ENCODE measurements at regions not wholly inside any gene's neighbourhood (a gene's known extent, or its start where the extent isn't known, plus 50 kb on each side); places are given as distances from the start of the nearest gene placed in this dataset.

- no peak for TF ChIP-seq CTCF (IDR thresholded peaks at IDR 0.05)
- no peak for DNase-seq
- intact Hi-C loops (cut with DNase I; ENCODE audit: low total_unique reads), result no loop called here
- no peaks in the 10 kb centered on the region for H3K27me3 ChIP-seq
- no peaks in the 10 kb centered on the region for H3K4me1 ChIP-seq
- peak overlapping the region; percentile 67 to 76 for H3K27ac ChIP-seq
- H3K4me3 ChIP-seq, result no peak overlapping the region
- H3K36me3 ChIP-seq, result no peaks in the 10 kb centered on the region
- H3K9me3 ChIP-seq, result no peaks in the 10 kb centered on the region
Observed at GRCh38 chr6:74872754-74873476, 332.9 kb downstream of the COL12A1 start.

- no peak for DNase-seq
- H3K4me3 ChIP-seq, result no peak overlapping the region
- intact Hi-C loops (cut with DNase I; ENCODE audit: low total_unique reads), result no loop called here
- no peak for TF ChIP-seq POLR2A (IDR thresholded peaks at IDR 0.05)
- TF ChIP-seq CTCF (IDR thresholded peaks at IDR 0.05), result no peak
- H3K9me3 ChIP-seq, result no peaks in the 10 kb centered on the region
- no peaks in the 10 kb centered on the region for H3K27me3 ChIP-seq
- H3K27ac ChIP-seq, result no peak overlapping the region
- H3K36me3 ChIP-seq, result no peaks in the 10 kb centered on the region
- H3K4me1 ChIP-seq, result no peaks in the 10 kb centered on the region
Observed at GRCh38 chr6:74871757-74872156, 334.1 kb downstream of the COL12A1 start.

GRCh38 chr6:74870403-74870802, 335.4 kb downstream of the COL12A1 start:
- Histone ChIP-seq H3K4me1 (no peaks in the 10 kb centered on the region), H3K36me3 (no peaks in the 10 kb centered on the region), H3K27me3 (no peaks in the 10 kb centered on the region), H3K9me3 (no peaks in the 10 kb centered on the region), H3K27ac (no peak overlapping the region), H3K4me3 (no peak overlapping the region)
- DNase-seq, result no peak
- intact Hi-C loops (cut with DNase I; ENCODE audit: low total_unique reads), result no loop called here
- TF ChIP-seq CTCF (IDR thresholded peaks at IDR 0.05), result no peak
- TF ChIP-seq POLR2A (IDR thresholded peaks at IDR 0.05), result no peak

- no peak overlapping the region for H3K27ac ChIP-seq
- no peaks in the 10 kb centered on the region for H3K27me3 ChIP-seq
- H3K4me1 ChIP-seq, result no peaks in the 10 kb centered on the region
- no peak overlapping the region for H3K4me3 ChIP-seq
- no peaks in the 10 kb centered on the region for H3K36me3 ChIP-seq
- no peaks in the 10 kb centered on the region for H3K9me3 ChIP-seq
- TF ChIP-seq POLR2A (IDR thresholded peaks at IDR 0.05), result no peak
- TF ChIP-seq CTCF (IDR thresholded peaks at IDR 0.05), result no peak
- no peak for DNase-seq
- intact Hi-C loops (cut with DNase I; ENCODE audit: low total_unique reads), result no loop called here
Observed at GRCh38 chr6:74867291-74867690, 338.6 kb downstream of the COL12A1 start.

GRCh38 chr6:74863968-74864367, 341.9 kb downstream of the COL12A1 start:
- no peaks in the 10 kb centered on the region for H3K27me3 ChIP-seq
- no peak overlapping the region for H3K4me3 ChIP-seq
- peak overlapping the region; percentile 3 to 13 for H3K27ac ChIP-seq
- no peaks in the 10 kb centered on the region for H3K9me3 ChIP-seq
- no peaks in the 10 kb centered on the region for H3K36me3 ChIP-seq
- no peak for TF ChIP-seq POLR2A (IDR thresholded peaks at IDR 0.05)
- TF ChIP-seq CTCF (IDR thresholded peaks at IDR 0.05), result no peak
- peak in 1 of 2 donors; percentile 55 for DNase-seq
- no peaks in the 10 kb centered on the region for H3K4me1 ChIP-seq
- intact Hi-C loops (cut with DNase I; ENCODE audit: low total_unique reads), result no loop called here

Measured in uterus (tissue), 3 donors.